K562 (cell line): ENCODE measurements at regions not wholly inside any gene's neighbourhood (a gene's known extent, or its start where the extent isn't known, plus 50 kb on each side); places are given as distances from the start of the nearest gene placed in this dataset.

Experiments
- ATAC-seq: fragments of 200-7000 bp; cut with Tn5 transposase; 3 replicates; pipeline ENCODE4 v1.9.1; 2020; ENCODE audit warnings: moderate library complexity
- BruUV-seq: library from RNA; stranded (reverse); fragments of 400-500 nt; replicated peaks from 2 replicates; lab custom pipeline; 2021; lab: Mats Ljungman, UMichigan
- CTCF ChIA-PET: fragments of 300-600 bp; formaldehyde crosslinking; extraction: SDS; loops from one replicate; lab custom pipeline; 2021; ENCODE audit warnings: low intra/inter-chr PET ratio; lab: Yijun Ruan, JAX
- POLR2A ChIA-PET: fragments of 300-600, 350-650 bp; sonication (Branson Sonifier 250); formaldehyde crosslinking; extraction: SDS; loops from one replicate; lab custom pipeline; 2021; ENCODE audit warnings: antibody characterized with exemption, inconsistent platforms; lab: Yijun Ruan, JAX
- DNase-seq, 4 experiments: peaks; one replicate each; pipeline versions ENCODE4 v3.0.0 to v3.0.0-alpha.2; 2011 to 2018; ENCODE audit warnings: low spot score in 3 of 4, mixed read lengths in 3 of 4; ENCODE audit errors: extremely low read depth in 1 of 4
- FAIRE-seq: peaks from 2 replicates; lab custom pipeline; 2011; peaks lifted over from hg19 to GRCh38; lab: Jason Lieb, UNC
- H2AFZ ChIP-seq: 2 replicates; pipeline ENCODE4 v1.6.0; 2011; ENCODE audit warnings: low read depth, low read length, control low read depth, inconsistent platforms
- H3K27ac ChIP-seq: fragments of 200-600 bp; 3 replicates; pipeline ENCODE4 v1.8.0; 2011; ENCODE audit warnings: low read depth, mild to moderate bottlenecking, control low read depth, inconsistent platforms, low read length, moderate library complexity, mixed read lengths; ENCODE audit errors: extremely low read depth
- H3K27me3 ChIP-seq, 2 experiments: fragments of 300-600 bp in 1 of 2; 2 replicates in 1 of 2; 3 replicates in 1 of 2; pipeline versions ENCODE4 v1.6.0 to v1.8.0; 2011; ENCODE audit warnings: inconsistent platforms in 2 of 2, low read length in 2 of 2, mild to moderate bottlenecking in 1 of 2, mixed read lengths in 1 of 2, moderate library complexity in 1 of 2; ENCODE audit not compliant: control insufficient read depth in 2 of 2, insufficient read depth in 2 of 2
- H3K36me3 ChIP-seq: fragments of 300-600 bp; 3 replicates; pipeline ENCODE4 v1.8.0; 2011; ENCODE audit warnings: mild to moderate bottlenecking, low read length, inconsistent platforms; ENCODE audit not compliant: control insufficient read depth, insufficient read depth
- H3K4me1 ChIP-seq, 2 experiments: fragments of 200-600 bp in 1 of 2; replicated peaks in 1 of 2; 2 replicates in 1 of 2; 3 replicates in 1 of 2; pipeline versions ENCODE4 v1.5.1 to v1.8.0; 2011; ENCODE audit warnings: inconsistent platforms in 2 of 2, low read length in 2 of 2, mild to moderate bottlenecking in 1 of 2, mixed read lengths in 1 of 2, moderate library complexity in 1 of 2; ENCODE audit not compliant: control insufficient read depth in 2 of 2, insufficient read depth in 2 of 2
- H3K4me2 ChIP-seq: 2 replicates; pipeline ENCODE4 v1.6.1; 2011; ENCODE audit warnings: low read length, control low read depth, inconsistent platforms, mixed read lengths; ENCODE audit not compliant: insufficient read depth
- H3K4me3 ChIP-seq: fragments of 200-600 bp; sonication (generic), shearing (Covaris generic); 2 replicates; pipeline ENCODE4 v1.5.1; 2016; ENCODE audit warnings: control low read depth, inconsistent platforms
- H3K79me2 ChIP-seq: fragments of 200-600 bp; 3 replicates; pipeline ENCODE4 v1.8.0; 2011; ENCODE audit warnings: low read length, inconsistent platforms; ENCODE audit not compliant: control insufficient read depth, insufficient read depth
- H3K9ac ChIP-seq, 2 experiments: 2 replicates each; pipeline versions ENCODE4 v1.6.0 to v1.6.1; 2011; ENCODE audit warnings: low read depth in 2 of 2, low read length in 2 of 2, control low read depth in 1 of 2, inconsistent platforms in 1 of 2, mild to moderate bottlenecking in 1 of 2, mixed read lengths in 1 of 2; ENCODE audit not compliant: insufficient read depth in 1 of 2
- H3K9me1 ChIP-seq: one replicate; pipeline ENCODE4 v1.6.0; 2011; ENCODE audit warnings: inconsistent platforms, mild to moderate bottlenecking, low read length, moderate library complexity; ENCODE audit not compliant: control insufficient read depth, insufficient read depth
- H3K9me3 ChIP-seq: replicated peaks from 2 replicates; pipeline ENCODE4 v1.5.1; 2011; ENCODE audit warnings: low read depth, low read length, inconsistent platforms; ENCODE audit not compliant: control insufficient read depth, insufficient read depth
- H4K20me1 ChIP-seq: replicated peaks from 2 replicates; pipeline ENCODE4 v1.6.1; 2011; ENCODE audit warnings: low read length, inconsistent platforms, mixed read lengths; ENCODE audit not compliant: control insufficient read depth, insufficient read depth
- CBX2 ChIP-seq: fragments of 200-600 bp; sonication (generic); IDR thresholded peaks from one replicate; pipeline ENCODE4 v1.6.1; 2012; ENCODE audit warnings: mild to moderate bottlenecking, low read length, inconsistent platforms; ENCODE audit not compliant: insufficient read depth, poor library complexity, severe bottlenecking
- CTBP1 ChIP-seq: fragments of 450-650 bp; IDR thresholded peaks from 2 replicates; pipeline ENCODE4 v1.6.1; 2016; ENCODE audit warnings: borderline replicate concordance
- FOXJ3 ChIP-seq: sonication (generic); formaldehyde crosslinking; IDR thresholded peaks from 2 replicates; pipeline ENCODE4 v1.4.0; 2020; ENCODE audit warnings: mild to moderate bottlenecking, missing genetic modification reagents
- HNRNPUL1 ChIP-seq: fragments of 200-400 bp; formaldehyde crosslinking; IDR thresholded peaks from 2 replicates; pipeline ENCODE4 v1.6.1; 2017; ENCODE audit warnings: low read length
- HOXB6 ChIP-seq: fragments of 250-450 bp; sonication (Bioruptor Pico); IDR thresholded peaks from 2 replicates; pipeline ENCODE4 v1.5.1; 2022; ENCODE audit warnings: mild to moderate bottlenecking, borderline replicate concordance
- ZBTB9 ChIP-seq: fragments of 450-650 bp; formaldehyde crosslinking; IDR thresholded peaks from 2 replicates; pipeline ENCODE4 v1.4.0; 2020; ENCODE audit warnings: mild to moderate bottlenecking, moderate library complexity
- ZNF253 ChIP-seq: fragments of 250-450 bp; sonication (Bioruptor Pico); conservative IDR thresholded peaks from 2 replicates; pipeline ENCODE4 v1.6.1; 2021; ENCODE audit warnings: mild to moderate bottlenecking
- ZSCAN29 ChIP-seq: fragments of 450-650 bp; IDR thresholded peaks from 2 replicates; pipeline ENCODE4 v1.6.1; 2017
- WGBS: fragments of 100-300 bp; shearing (Covaris generic); methylation state at CpG from one replicate; pipeline ENCODE4 v1.1.6; 2016; ENCODE audit warnings: low coverage, mixed read lengths; ENCODE audit not compliant: insufficient coverage; ENCODE audit errors: missing lambda C conversion rate; 5-methylcytosine and 5-hydroxymethylcytosine counted together
- in situ Hi-C: fragments of 300-500 bp; cut with MboI; formaldehyde crosslinking; loops from 4 replicates; pipeline ENCODE4 v1.15.0; 2018; ENCODE audit warnings: inconsistent platforms, mixed read lengths
- intact Hi-C: fragments of 100-400 bp; cut with micrococcal nuclease; formaldehyde crosslinking; loops from 2 replicates; pipeline ENCODE4 v1.14.2; 2022

- no peak overlapping the region for H3K4me2 ChIP-seq
- POLR2A ChIA-PET, result interaction anchor here (1.0 kb wide), 1 partner anchor 66 kb away, joined by 3 read pairs; no protein-coding TSS in a partner anchor
- no TSS peak for BruUV-seq
Observed at GRCh38 chr6:2526766-2527165, 224.0 kb downstream of the MYLK4 start.

More at GRCh38 chr6:2526766-2527165, 224.0 kb downstream of the MYLK4 start:
- ATAC-seq (no peak), FAIRE-seq (no peak), DNase-seq (no peak)
- Histone ChIP-seq H3K9me1 (no peaks in the 10 kb centered on the region), H3K27ac (no peak overlapping the region), H3K36me3 (no peaks in the 10 kb centered on the region), H3K9me3 (no peaks in the 10 kb centered on the region), H3K9ac (no peak overlapping the region), H4K20me1 (no peaks in the 10 kb centered on the region), H3K4me1 (no peaks in the 10 kb centered on the region), H3K79me2 (no peaks in the 10 kb centered on the region), H3K27me3 (peaks cover 0 to 10% of the 10 kb centered on the region in 2 experiments; a peak in 2 of 5 replicates), H2AFZ (no peak overlapping the region), H3K4me3 (no peak overlapping the region)
- TF ChIP-seq CBX2, result no peak
- TF ChIP-seq CTBP1, result no peak
- no peak for TF ChIP-seq ZNF253 (CRISPR knock-in tag)
- TF ChIP-seq ZSCAN29, result no peak
- TF ChIP-seq HOXB6 (CRISPR knock-in tag), result no peak
- no peak for TF ChIP-seq HNRNPUL1
- no peak for TF ChIP-seq ZBTB9
- no peak for TF ChIP-seq FOXJ3 (CRISPR knock-in tag)
- in situ Hi-C loops, result no loop called here
- intact Hi-C loops, result no loop called here
- 1% methylated on average over 3 of the region's 3 CpGs for WGBS
- CTCF ChIA-PET, result no interaction called here
